Osteoblast (primary cell): ENCODE measurements at regions not wholly inside any gene's neighbourhood (a gene's known extent, or its start where the extent isn't known, plus 50 kb on each side); places are given as distances from the start of the nearest gene placed in this dataset.

ENCODE experiments used
- DNase-seq: peaks from one replicate; pipeline ENCODE4 v3.0.0; 2011; ENCODE audit warnings: low spot score, mixed read lengths; ENCODE audit not compliant: insufficient read length; ENCODE audit errors: missing footprints
- H2AFZ ChIP-seq: 2 replicates; pipeline ENCODE4 v1.6.0; 2011; ENCODE audit warnings: mild to moderate bottlenecking, low read length
- H3K27ac ChIP-seq: 2 replicates; pipeline ENCODE4 v1.5.1; 2011; ENCODE audit warnings: mild to moderate bottlenecking, low read depth, low read length, moderate library complexity
- H3K27me3 ChIP-seq: 2 replicates; pipeline ENCODE4 v1.6.0; 2012; ENCODE audit warnings: mild to moderate bottlenecking, control low read depth, inconsistent platforms, low read length, moderate library complexity; ENCODE audit not compliant: insufficient read depth
- H3K36me3 ChIP-seq: 2 replicates; pipeline ENCODE4 v1.5.1; 2011; ENCODE audit warnings: mild to moderate bottlenecking, low read length, control low read depth, moderate library complexity; ENCODE audit not compliant: insufficient read depth
- H3K4me1 ChIP-seq: 2 replicates; pipeline ENCODE4 v1.5.1; 2011; ENCODE audit warnings: mild to moderate bottlenecking, low read length, control low read depth, moderate library complexity; ENCODE audit not compliant: insufficient read depth
- H3K4me2 ChIP-seq: 2 replicates; pipeline ENCODE4 v1.6.0; 2011; ENCODE audit warnings: mild to moderate bottlenecking, low read length; ENCODE audit not compliant: insufficient read depth
- H3K4me3 ChIP-seq: fragments of 200-600 bp; sonication (generic); 3 replicates; pipeline ENCODE4 v1.5.1; 2012; ENCODE audit warnings: mild to moderate bottlenecking, low read length, inconsistent platforms; ENCODE audit not compliant: insufficient read depth
- H3K79me2 ChIP-seq: 2 replicates; pipeline ENCODE4 v1.6.0; 2012; ENCODE audit warnings: mild to moderate bottlenecking, low read length, control low read depth, inconsistent platforms; ENCODE audit not compliant: insufficient read depth
- H3K9me3 ChIP-seq: 2 replicates; pipeline ENCODE4 v1.5.1; 2011; ENCODE audit warnings: low read depth, low read length, control low read depth
- H4K20me1 ChIP-seq: 2 replicates; pipeline ENCODE4 v1.6.0; 2012; ENCODE audit warnings: mild to moderate bottlenecking, low read length, control low read depth; ENCODE audit not compliant: insufficient read depth
- TF ChIP-seq, protein P1 (sequence below): IDR thresholded peaks from 2 replicates; pipeline ENCODE4 v1.5.1; 2011; ENCODE audit warnings: mild to moderate bottlenecking, low read depth, low read length, moderate library complexity; ENCODE audit errors: extremely low read depth

DNA sequence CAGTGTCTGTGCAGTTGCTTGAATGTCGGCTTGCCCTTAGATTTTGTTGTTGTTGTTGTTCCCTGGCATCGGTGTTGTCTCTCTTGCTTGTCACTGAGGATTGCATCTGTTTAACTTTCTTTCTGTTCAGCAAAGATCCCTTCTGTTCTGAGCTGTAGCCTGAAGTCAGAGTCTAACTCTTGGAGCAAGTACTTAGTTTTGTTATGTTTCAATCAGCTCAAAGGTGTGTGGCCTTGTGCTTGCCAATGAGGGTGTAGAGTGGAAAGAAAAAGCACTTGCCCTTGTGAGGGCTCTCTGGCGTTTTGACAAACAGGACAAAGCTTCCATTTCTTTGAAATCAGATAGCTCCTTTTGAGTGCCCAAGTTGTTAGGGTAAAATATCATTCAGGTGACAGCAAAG, 757.1 kb upstream of the CDH7 start:
- Histone ChIP-seq H2AFZ (no peak overlapping the region), H3K36me3 (no peaks in the 10 kb centered on the region), H3K4me3 (no peak overlapping the region), H3K4me1 (no peaks in the 10 kb centered on the region), H3K27ac (no peak overlapping the region), H3K79me2 (no peaks in the 10 kb centered on the region), H4K20me1 (no peaks in the 10 kb centered on the region), H3K27me3 (no peaks in the 10 kb centered on the region), H3K4me2 (no peak overlapping the region), H3K9me3 (peaks cover 2% of the 10 kb centered on the region)
- no peak for DNase-seq
- TF ChIP-seq, protein P1, sequence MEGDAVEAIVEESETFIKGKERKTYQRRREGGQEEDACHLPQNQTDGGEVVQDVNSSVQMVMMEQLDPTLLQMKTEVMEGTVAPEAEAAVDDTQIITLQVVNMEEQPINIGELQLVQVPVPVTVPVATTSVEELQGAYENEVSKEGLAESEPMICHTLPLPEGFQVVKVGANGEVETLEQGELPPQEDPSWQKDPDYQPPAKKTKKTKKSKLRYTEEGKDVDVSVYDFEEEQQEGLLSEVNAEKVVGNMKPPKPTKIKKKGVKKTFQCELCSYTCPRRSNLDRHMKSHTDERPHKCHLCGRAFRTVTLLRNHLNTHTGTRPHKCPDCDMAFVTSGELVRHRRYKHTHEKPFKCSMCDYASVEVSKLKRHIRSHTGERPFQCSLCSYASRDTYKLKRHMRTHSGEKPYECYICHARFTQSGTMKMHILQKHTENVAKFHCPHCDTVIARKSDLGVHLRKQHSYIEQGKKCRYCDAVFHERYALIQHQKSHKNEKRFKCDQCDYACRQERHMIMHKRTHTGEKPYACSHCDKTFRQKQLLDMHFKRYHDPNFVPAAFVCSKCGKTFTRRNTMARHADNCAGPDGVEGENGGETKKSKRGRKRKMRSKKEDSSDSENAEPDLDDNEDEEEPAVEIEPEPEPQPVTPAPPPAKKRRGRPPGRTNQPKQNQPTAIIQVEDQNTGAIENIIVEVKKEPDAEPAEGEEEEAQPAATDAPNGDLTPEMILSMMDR = no peak

DNA sequence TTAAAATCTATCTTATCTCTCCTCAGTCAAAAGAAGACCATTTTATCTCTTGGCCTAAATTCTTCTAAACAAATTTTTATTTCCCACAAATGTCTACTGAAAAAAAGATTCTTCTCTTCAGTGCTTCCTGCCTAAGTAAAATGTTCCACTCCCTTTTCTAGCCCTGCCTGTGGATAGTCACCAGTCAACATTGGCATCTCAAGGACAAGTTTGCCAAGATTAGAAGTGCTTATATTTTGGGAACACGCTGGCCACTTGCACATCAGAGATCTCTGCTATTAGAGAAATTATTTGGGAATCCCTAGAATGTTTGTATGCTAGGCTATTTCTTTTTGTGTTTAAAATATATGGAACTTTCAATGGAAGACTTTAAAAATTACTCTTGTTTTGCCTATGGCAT, 758.2 kb upstream of the CDH7 start:
- Histone ChIP-seq H3K4me1 (no peaks in the 10 kb centered on the region), H3K4me3 (no peak overlapping the region), H4K20me1 (no peaks in the 10 kb centered on the region), H3K27ac (no peak overlapping the region), H2AFZ (no peak overlapping the region), H3K4me2 (no peak overlapping the region), H3K9me3 (peaks cover 2% of the 10 kb centered on the region), H3K36me3 (no peaks in the 10 kb centered on the region), H3K27me3 (no peaks in the 10 kb centered on the region), H3K79me2 (no peaks in the 10 kb centered on the region)
- TF ChIP-seq, protein P1 = no peak
- DNase-seq = no peak

DNA sequence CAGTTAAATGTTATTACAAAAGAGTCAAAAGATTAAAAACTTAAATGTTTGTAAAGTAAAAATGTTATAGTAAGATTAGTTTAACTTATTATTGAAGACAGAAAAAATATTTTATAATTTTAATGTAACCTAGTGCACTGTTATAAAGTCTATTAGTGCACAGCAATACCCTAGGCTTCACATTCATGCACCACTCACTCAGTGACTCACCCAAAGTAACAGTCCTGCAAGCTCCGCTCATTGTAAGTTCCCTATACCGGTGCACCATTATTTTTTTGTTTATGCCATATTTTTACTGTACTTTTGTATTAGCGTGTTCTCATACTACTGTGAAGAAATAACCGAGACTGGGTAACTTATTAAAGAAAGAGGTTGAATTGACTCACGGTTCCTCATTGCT, 759.7 kb upstream of the CDH7 start:
- TF ChIP-seq, protein P1 = no peak
- H3K27me3 ChIP-seq = no peaks in the 10 kb centered on the region
- H3K4me3 ChIP-seq = no peak overlapping the region
- peaks cover 2% of the 10 kb centered on the region for H3K9me3 ChIP-seq
- H3K4me2 ChIP-seq = no peak overlapping the region
- no peak overlapping the region for H3K27ac ChIP-seq
- no peaks in the 10 kb centered on the region for H3K79me2 ChIP-seq
- no peaks in the 10 kb centered on the region for H4K20me1 ChIP-seq
- no peaks in the 10 kb centered on the region for H3K4me1 ChIP-seq
- no peaks in the 10 kb centered on the region for H3K36me3 ChIP-seq
- no peak overlapping the region for H2AFZ ChIP-seq
- DNase-seq = no peak

DNA sequence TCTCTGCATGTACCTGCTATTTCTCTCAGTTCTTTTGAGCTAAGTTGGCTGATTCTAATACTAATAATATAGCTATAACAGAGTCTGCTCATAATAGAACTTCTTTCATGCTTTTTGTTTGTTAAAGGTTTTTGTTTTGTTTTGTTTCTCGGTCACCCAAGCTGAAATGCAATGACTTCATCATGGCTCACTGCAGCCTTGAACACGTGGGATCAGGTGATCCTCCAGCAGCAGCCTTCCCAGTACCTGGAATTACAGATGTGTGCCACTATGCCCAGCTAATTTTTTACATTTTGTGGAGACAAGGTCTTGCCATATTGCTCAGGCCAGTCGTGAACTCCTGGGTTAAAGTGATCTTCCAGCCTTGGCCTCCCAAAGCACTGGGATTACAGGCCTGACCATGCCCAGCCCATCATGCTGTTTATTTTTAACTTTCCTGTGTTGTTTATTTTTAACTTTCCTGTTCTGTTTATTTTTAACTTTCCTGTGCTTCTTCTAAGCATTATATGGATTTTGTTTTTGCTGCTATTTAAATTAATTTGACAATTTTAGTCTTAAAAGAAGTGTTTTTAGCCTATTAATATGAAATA, 763.8 kb upstream of the CDH7 start:
- H3K4me3 ChIP-seq = no peak overlapping the region
- peaks cover 5% of the 10 kb centered on the region for H3K9me3 ChIP-seq
- H3K27me3 ChIP-seq = no peaks in the 10 kb centered on the region
- H3K4me1 ChIP-seq = no peaks in the 10 kb centered on the region
- no peak overlapping the region for H3K27ac ChIP-seq
- no peak overlapping the region for H3K4me2 ChIP-seq
- H2AFZ ChIP-seq = no peak overlapping the region
- no peaks in the 10 kb centered on the region for H4K20me1 ChIP-seq
- no peaks in the 10 kb centered on the region for H3K79me2 ChIP-seq
- TF ChIP-seq, protein P1 = no peak
- no peak for DNase-seq
- H3K36me3 ChIP-seq = no peaks in the 10 kb centered on the region
